Adrenal gland (tissue), 9 donors: ENCODE measurements at regions not wholly inside any gene's neighbourhood (a gene's known extent, or its start where the extent isn't known, plus 50 kb on each side); places are given as distances from the start of the nearest gene placed in this dataset.
"Not testable (repeated sequence)": the region's sequence is repeated elsewhere in the genome, so short reads cannot be mapped to it uniquely, and the experiment has no call there.

Experiments
- DNase-seq, 7 donors: peaks; one replicate each; pipeline ENCODE4 v3.0.0-alpha.2; 2019 to 2020
- H3K27ac ChIP-seq, 5 donors: fragments of 200-600 bp; sonication (generic) in 4 of 5; 1 replicate in 3 of 5; 2 replicates in 2 of 5; pipeline versions ENCODE4 v1.5.1 to v1.8.0; 2016 to 2020; ENCODE audit warnings: mild to moderate bottlenecking in 1 of 5
- H3K27me3 ChIP-seq: fragments of 200-600 bp; 2 replicates; pipeline ENCODE4 v1.8.0; 2021
- H3K36me3 ChIP-seq, 2 donors: fragments of 200-600 bp; replicated peaks in 1 of 2; 1 replicate in 1 of 2; 2 replicates in 1 of 2; pipeline versions ENCODE4 v1.5.1 to v1.8.0; 2018 to 2022
- H3K4me1 ChIP-seq, 2 donors: fragments of 200-600 bp; replicated peaks in 1 of 2; 1 replicate in 1 of 2; 2 replicates in 1 of 2; pipeline versions ENCODE4 v1.5.1 to v1.8.0; 2018 to 2021
- H3K4me3 ChIP-seq, 4 donors: fragments of 200-600 bp; sonication (generic) in 3 of 4; one replicate each; pipeline ENCODE4 v1.5.1; 2016 to 2018
- H3K9me3 ChIP-seq, 3 donors: fragments of 200-600 bp; sonication (generic) in 1 of 3; replicated peaks in 1 of 3; 1 replicate in 2 of 3; 2 replicates in 1 of 3; pipeline versions ENCODE4 v1.5.1 to v1.8.0; 2016 to 2021
- POLR2A ChIP-seq, 2 donors: fragments of 450-650 bp; IDR thresholded peaks; one replicate each; pipeline ENCODE4 v1.6.1; 2017; ENCODE audit warnings: antibody characterized with exemption in 2 of 2, mild to moderate bottlenecking in 2 of 2, moderate library complexity in 1 of 2
- WGBS, 4 donors: extraction: QIAGEN DNeasy Blood & Tissue Kit in 2 of 4; methylation state at CpG; one replicate each; pipeline versions ENCODE4 v1.1.5 to v1.1.7; 2013 to 2017; 5-methylcytosine and 5-hydroxymethylcytosine counted together
- intact Hi-C, 2 donors: fragments of 100-400 bp; cut with DNase I; formaldehyde crosslinking; loops; one replicate each; pipeline versions ENCODE4 v1.14.1 to v1.15.0; 2022 to 2023
- TF ChIP-seq, protein P1 (sequence below), 6 experiments: fragments of 450-650 bp in 4 of 6; fragments of 200-600 bp in 2 of 6; sonication (generic) in 1 of 6; IDR thresholded peaks; 1 replicate in 5 of 6; 2 replicates in 1 of 6; pipeline versions ENCODE4 v1.5.1 to v1.8.0; 2016 to 2021; ENCODE audit warnings: antibody characterized with exemption in 6 of 6, mild to moderate bottlenecking in 2 of 6, moderate library complexity in 1 of 6
- donor health status: healthy with polysubstance abuse.
- donor health status: Bipolar disorder and iron deficiency.
- donor health status: DM: yes; HTN: yes; CAD: no.
- donor health status: DM: no; HTN: no; CAD: no.
- donor health status: DM: no; HTN: no; CAD: no.

- intact Hi-C loops, H3K36me3 ChIP-seq, H3K27ac ChIP-seq, H3K27me3 ChIP-seq, H3K4me1 ChIP-seq, DNase-seq, H3K9me3 ChIP-seq, H3K4me3 ChIP-seq: not testable (repeated sequence)
- WGBS, 4 donors, result 82 to 91% (median 84%) methylated on average over 6 of the region's 6 CpGs
Observed at GRCh38 chr9:95391271-95391670, 73.8 kb upstream of the FANCC start.

DNA sequence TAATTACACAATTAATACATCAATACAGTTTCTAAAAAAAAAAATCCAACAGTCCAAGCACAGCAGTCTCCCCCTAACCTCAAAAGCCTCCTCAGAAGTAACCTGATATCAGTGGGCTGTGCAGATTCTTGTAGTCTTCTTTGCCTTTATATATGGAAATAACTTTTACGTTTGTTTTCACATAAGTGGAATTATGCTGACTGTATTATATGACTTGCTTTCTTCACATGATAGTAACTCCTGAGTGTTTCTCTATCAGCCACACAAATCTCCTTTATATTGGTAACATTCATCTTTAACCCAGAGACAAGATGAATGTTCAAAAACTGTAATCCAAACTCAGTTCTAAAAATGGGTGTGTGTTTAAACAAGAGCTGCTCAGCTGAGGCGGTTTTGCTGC lies 71.9 kb upstream of the FANCC start:
- no peak for DNase-seq
- 84 to 94% (median 91%) methylated on average over 2 of the region's 2 CpGs for WGBS, 4 donors
- intact Hi-C loops, result no loop called here
- Histone ChIP-seq H3K36me3 (no peaks in the 10 kb centered on the region), H3K27ac (no peak overlapping the region), H3K27me3 (no peaks in the 10 kb centered on the region), H3K9me3 (no peaks in the 10 kb centered on the region), H3K4me3 (no peak overlapping the region), H3K4me1 (no peaks in the 10 kb centered on the region)
- TF ChIP-seq, protein P1, sequence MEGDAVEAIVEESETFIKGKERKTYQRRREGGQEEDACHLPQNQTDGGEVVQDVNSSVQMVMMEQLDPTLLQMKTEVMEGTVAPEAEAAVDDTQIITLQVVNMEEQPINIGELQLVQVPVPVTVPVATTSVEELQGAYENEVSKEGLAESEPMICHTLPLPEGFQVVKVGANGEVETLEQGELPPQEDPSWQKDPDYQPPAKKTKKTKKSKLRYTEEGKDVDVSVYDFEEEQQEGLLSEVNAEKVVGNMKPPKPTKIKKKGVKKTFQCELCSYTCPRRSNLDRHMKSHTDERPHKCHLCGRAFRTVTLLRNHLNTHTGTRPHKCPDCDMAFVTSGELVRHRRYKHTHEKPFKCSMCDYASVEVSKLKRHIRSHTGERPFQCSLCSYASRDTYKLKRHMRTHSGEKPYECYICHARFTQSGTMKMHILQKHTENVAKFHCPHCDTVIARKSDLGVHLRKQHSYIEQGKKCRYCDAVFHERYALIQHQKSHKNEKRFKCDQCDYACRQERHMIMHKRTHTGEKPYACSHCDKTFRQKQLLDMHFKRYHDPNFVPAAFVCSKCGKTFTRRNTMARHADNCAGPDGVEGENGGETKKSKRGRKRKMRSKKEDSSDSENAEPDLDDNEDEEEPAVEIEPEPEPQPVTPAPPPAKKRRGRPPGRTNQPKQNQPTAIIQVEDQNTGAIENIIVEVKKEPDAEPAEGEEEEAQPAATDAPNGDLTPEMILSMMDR (IDR thresholded peaks at IDR 0.05), result no peak
- no peak for TF ChIP-seq POLR2A (IDR thresholded peaks at IDR 0.05)

DNA sequence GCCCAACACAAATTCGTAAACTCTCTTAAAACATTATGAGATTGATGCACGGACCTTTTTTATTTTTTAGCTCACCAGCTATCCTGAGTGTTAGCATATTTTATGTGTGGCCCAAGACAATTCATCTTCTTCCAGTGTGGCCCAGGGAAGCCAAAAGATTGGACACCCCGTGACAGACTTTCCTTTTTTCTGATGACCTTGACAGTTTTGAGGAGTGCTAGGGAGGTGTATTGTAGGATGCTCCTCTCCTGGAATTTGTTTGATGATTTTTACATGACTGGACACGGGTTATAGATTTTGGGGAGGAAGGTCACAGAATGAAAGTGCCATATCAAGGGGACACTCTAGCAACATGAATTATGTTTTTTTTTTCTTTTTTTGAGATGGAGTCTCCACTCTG lies 69.3 kb upstream of the FANCC start:
- WGBS, 4 donors, result 72 to 84% (median 80%) methylated on average over 4 of the region's 4 CpGs
- no peaks in the 10 kb centered on the region for H3K27me3 ChIP-seq
- H3K4me1 ChIP-seq, result peaks cover 0 to 6% of the 10 kb centered on the region in 2 donors
- no peak for DNase-seq
- no peaks in the 10 kb centered on the region for H3K36me3 ChIP-seq
- H3K27ac ChIP-seq, result no peak overlapping the region
- intact Hi-C loops, result no loop called here
- H3K9me3 ChIP-seq, result no peaks in the 10 kb centered on the region
- TF ChIP-seq, protein P1 (IDR thresholded peaks at IDR 0.05), result no peak
- TF ChIP-seq POLR2A (IDR thresholded peaks at IDR 0.05), result no peak
- no peak overlapping the region for H3K4me3 ChIP-seq

DNA sequence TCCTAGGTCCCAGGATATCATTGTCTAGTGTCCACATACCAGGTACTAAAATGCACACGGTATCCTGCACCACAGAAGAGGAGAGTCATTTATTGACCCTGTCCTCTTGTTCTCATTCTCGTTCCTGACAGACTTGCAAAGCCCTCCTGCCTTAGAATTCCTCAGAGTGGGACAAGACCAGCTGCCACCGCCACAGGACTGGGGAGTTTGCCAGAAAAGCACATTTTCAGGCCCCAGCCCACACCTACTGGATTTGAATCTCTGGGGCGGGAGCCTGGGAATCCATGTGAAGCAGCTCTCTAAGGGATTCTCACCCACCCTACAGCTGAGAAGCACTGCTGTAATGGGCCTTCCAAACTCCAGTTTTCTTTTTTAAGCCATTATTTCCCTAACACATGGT lies 68.0 kb upstream of the FANCC start:
- Histone ChIP-seq H3K27me3 (no peaks in the 10 kb centered on the region), H3K36me3 (no peaks in the 10 kb centered on the region), H3K27ac (no peak overlapping the region), H3K9me3 (no peaks in the 10 kb centered on the region), H3K4me1 (peaks cover 0 to 6% of the 10 kb centered on the region in 2 donors), H3K4me3 (no peak overlapping the region)
- intact Hi-C loops, result no loop called here
- no peak for DNase-seq
- 81 to 94% (median 90%) methylated on average over 4 of the region's 4 CpGs for WGBS, 4 donors
- TF ChIP-seq, protein P1 (IDR thresholded peaks at IDR 0.05), result no peak
- TF ChIP-seq POLR2A (IDR thresholded peaks at IDR 0.05), result no peak

DNA sequence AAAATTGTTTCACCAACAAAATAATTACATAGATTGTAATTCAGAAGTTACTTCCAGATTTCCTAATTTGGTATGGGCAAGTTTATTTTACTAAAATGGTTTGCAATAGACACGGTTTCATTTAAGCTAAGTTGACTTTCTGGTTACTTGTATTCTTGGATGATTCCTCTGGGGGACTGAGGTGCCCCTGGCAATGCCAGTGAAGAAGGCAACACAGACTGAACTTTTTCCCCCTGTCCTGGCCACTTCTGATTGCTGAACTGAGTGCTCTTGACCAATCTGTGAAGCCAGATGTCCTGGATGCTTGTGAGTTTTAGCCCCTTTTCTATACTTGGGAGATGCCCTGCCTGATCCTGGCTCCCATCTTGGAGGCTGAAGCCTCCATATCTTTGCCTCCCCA lies 66.3 kb upstream of the FANCC start:
- Histone ChIP-seq H3K27ac (no peak overlapping the region), H3K4me3 (no peak overlapping the region), H3K27me3 (no peaks in the 10 kb centered on the region), H3K9me3 (no peaks in the 10 kb centered on the region), H3K36me3 (no peaks in the 10 kb centered on the region), H3K4me1 (peaks cover 0 to 6% of the 10 kb centered on the region in 2 donors)
- intact Hi-C loops, result no loop called here
- DNase-seq, result no peak
- WGBS, 4 donors, result 66 to 87% (median 70%) methylated on average over 1 of the region's 1 CpG
- TF ChIP-seq, protein P1 (IDR thresholded peaks at IDR 0.05), result no peak
- no peak for TF ChIP-seq POLR2A (IDR thresholded peaks at IDR 0.05)
